Activated CD4-positive, alpha-beta T cell treated with anti-CD3 and anti-CD28 coated beads, Interleukin-2, amount 10 ng/mL, durations not matched to agents 7 days and 5 days (primary cell): ENCODE measurements at regions not wholly inside any gene's neighbourhood (a gene's known extent, or its start where the extent isn't known, plus 50 kb on each side); places are given as distances from the start of the nearest gene placed in this dataset.

ENCODE experiments used
- CTCF ChIA-PET: fragments of 350-600 bp; sonication (Branson Sonifier 250); formaldehyde crosslinking; loops from one replicate; lab custom pipeline; 2021; ENCODE audit warnings: antibody characterized with exemption; lab: Charles Lee
- POLR2A ChIA-PET: fragments of 350-600 bp; sonication (Branson Sonifier 250); formaldehyde crosslinking; loops from one replicate; lab custom pipeline; 2021; ENCODE audit warnings: antibody characterized with exemption; lab: Charles Lee
- DNase-seq: peaks from one replicate; pipeline ENCODE4 v3.0.0-alpha.2; 2020
- H3K27ac Mint-ChIP-seq: one replicate; pipeline ENCODE4 v1.8.0; 2021; ENCODE audit warnings: mild to moderate bottlenecking, moderate library complexity, mixed read lengths
- H3K27me3 Mint-ChIP-seq: one replicate; pipeline ENCODE4 v1.8.0; 2021; ENCODE audit warnings: mixed read lengths
- H3K36me3 Mint-ChIP-seq: one replicate; pipeline ENCODE4 v1.8.0; 2021; ENCODE audit warnings: low read depth, mixed read lengths
- H3K4me1 Mint-ChIP-seq: one replicate; pipeline ENCODE4 v1.8.0; 2021; ENCODE audit warnings: mixed read lengths
- H3K4me3 Mint-ChIP-seq: one replicate; pipeline ENCODE4 v1.8.0; 2021; ENCODE audit warnings: mild to moderate bottlenecking, moderate library complexity, mixed read lengths
- H3K9me3 Mint-ChIP-seq: one replicate; pipeline ENCODE4 v1.8.0; 2021; ENCODE audit warnings: mixed read lengths

DNA sequence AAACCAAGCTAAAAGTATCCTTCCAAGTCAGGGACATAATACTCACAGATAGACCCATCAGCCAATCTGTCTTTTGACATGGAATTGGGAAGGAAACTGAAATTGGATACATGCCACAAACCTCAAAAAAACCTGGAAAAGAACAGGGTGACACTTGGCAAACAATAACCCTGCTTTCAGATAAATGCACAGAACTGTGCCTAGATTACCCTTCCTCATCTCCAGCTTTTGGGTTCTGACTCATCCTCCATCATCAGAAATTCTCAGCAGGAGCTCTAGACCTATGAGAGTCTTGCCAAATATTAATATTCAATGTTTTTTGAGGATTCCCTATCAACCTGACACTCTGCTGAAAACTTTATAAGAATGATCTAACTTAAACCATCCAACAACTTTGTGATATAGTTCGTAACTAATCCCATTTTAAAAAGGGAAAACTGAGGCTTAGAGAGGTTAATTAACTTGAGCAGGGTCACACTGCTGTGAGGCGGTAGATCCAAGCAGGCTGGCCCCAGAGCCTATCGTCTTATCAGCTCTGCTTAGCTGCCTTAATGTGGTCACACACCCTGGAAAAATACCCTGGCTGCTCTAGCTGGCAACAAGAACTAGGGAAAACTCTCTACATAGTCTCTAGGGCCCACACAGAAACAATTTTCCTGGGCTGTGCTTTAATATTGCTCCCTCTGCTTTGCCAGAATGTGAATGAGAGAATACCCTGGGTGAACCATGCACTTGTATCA lies 157.0 kb upstream of the TRPC7 start:
- no peaks in the 10 kb centered on the region for H3K27me3 Mint-ChIP-seq
- no peak overlapping the region for H3K4me3 Mint-ChIP-seq
- CTCF ChIA-PET, result no interaction called here
- H3K4me1 Mint-ChIP-seq, result no peaks in the 10 kb centered on the region
- POLR2A ChIA-PET, result no interaction called here
- no peaks in the 10 kb centered on the region for H3K9me3 Mint-ChIP-seq
- no peak overlapping the region for H3K27ac Mint-ChIP-seq
- no peaks in the 10 kb centered on the region for H3K36me3 Mint-ChIP-seq
- DNase-seq, result no peak

DNA sequence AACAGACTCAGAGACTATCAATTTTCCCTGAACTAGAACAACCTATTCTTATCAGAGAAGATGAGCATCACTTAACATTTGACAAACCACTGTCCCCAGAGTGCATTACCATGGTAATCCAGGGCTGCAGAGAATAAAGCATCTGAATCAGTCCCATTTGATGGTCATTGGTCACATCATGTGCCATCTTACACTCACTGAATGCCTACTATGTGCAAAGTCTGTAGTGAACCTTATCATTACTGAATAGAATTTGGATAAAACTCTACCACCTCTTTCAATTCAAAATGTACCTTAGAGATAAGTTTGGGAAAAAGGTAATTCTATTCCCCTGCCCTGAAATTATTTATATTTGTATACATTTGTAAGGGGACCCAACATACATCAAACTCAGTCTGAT lies 156.4 kb upstream of the TRPC7 start:
- no peak overlapping the region for H3K27ac Mint-ChIP-seq
- DNase-seq, result no peak
- H3K9me3 Mint-ChIP-seq, result no peaks in the 10 kb centered on the region
- no peaks in the 10 kb centered on the region for H3K36me3 Mint-ChIP-seq
- no peaks in the 10 kb centered on the region for H3K4me1 Mint-ChIP-seq
- H3K4me3 Mint-ChIP-seq, result no peak overlapping the region
- ChIA-PET POLR2A (no interaction called here), CTCF (no interaction called here)
- H3K27me3 Mint-ChIP-seq, result no peaks in the 10 kb centered on the region

DNA sequence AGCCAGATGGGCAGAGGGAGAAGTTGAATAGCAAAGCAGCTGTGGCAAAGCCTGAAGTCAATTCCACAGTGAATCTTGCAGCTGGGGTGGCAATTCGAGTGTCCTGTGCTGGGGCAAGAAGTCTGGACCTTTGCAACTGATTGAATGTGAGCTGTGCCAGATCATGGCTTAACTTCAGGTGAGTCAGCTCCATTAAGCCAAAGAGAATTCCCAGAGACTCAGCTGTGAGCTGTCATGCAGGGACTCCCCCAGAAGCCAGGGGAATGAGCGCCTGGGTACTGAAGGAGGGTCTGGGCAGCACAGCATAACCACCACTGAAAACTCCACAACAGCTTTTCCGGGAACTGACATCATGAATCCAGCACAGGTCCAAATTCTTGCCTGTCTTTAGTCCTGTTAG lies 153.5 kb upstream of the TRPC7 start:
- CTCF ChIA-PET, result no interaction called here
- POLR2A ChIA-PET, result no interaction called here

DNA sequence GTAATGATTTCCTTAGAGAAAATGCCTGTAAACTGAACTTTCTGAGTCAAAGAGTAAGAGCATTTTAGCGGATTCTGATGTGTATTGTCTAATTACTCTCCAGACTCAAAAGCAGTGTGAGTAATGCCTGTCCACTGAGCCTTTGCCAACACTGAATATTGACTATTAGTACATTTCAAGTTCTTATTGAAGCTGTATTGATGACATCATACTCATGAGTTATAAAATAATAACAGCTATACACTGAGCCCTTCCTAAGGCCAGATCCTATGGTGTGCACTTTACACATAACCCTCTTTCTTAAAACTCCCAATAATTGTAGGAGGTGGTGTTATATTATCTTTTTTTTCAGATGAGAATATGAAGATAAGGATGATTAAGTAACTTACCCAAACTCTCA lies 152.8 kb upstream of the TRPC7 start:
- CTCF ChIA-PET, result no interaction called here
- Mint-ChIP-seq H3K9me3 (no peaks in the 10 kb centered on the region), H3K27ac (no peak overlapping the region), H3K4me3 (no peak overlapping the region), H3K27me3 (no peaks in the 10 kb centered on the region), H3K4me1 (no peaks in the 10 kb centered on the region), H3K36me3 (no peaks in the 10 kb centered on the region)
- no peak for DNase-seq
- POLR2A ChIA-PET, result no interaction called here

More for the DNA sequence above, 153.5 kb upstream of the TRPC7 start:
- Mint-ChIP-seq H3K27ac (no peak overlapping the region), H3K9me3 (no peaks in the 10 kb centered on the region), H3K27me3 (no peaks in the 10 kb centered on the region), H3K4me1 (no peaks in the 10 kb centered on the region), H3K36me3 (no peaks in the 10 kb centered on the region), H3K4me3 (no peak overlapping the region)
- DNase-seq, result no peak

DNA sequence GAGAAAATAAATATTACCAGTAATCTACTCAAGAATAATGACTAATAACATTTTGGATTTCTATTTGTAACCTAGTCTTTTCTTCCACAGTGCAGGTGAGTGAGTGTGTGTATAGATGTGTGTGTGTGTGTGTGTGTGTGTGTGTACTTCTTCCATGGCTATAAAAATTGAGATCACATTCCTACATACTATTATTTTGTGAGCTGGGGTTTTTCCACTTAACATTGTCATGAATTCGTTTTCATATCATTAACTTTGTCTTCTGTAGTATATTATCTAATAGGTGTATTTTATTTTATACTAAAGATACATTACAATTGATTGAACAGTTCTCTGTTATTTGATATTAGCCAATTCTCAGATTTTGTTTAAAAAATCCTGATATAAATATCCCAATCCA lies 152.4 kb upstream of the TRPC7 start:
- no peak for DNase-seq
- Mint-ChIP-seq H3K36me3 (no peaks in the 10 kb centered on the region), H3K4me3 (no peak overlapping the region), H3K27me3 (no peaks in the 10 kb centered on the region), H3K4me1 (no peaks in the 10 kb centered on the region), H3K9me3 (no peaks in the 10 kb centered on the region), H3K27ac (no peak overlapping the region)
- POLR2A ChIA-PET, result no interaction called here
- CTCF ChIA-PET, result no interaction called here

DNA sequence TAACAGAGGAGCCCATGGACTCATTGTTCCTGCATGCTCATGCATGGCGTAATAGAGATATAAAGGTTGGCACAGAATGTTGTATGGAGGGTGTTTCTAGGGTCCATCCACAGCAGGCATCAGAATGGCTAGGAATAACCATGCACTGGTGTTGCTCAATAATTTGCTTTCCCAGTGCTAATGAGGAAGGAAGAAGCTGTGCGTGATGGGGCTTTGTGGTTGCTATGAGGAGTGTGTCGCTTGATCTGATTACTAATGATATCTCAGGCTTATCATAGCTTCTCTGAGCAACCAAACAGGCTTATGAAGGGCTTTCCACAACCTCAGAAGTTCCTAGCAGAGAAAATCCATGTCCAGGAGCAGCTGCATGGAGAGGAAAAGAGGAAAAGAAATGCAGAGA lies 151.3 kb upstream of the TRPC7 start:
- POLR2A ChIA-PET, result no interaction called here

DNA sequence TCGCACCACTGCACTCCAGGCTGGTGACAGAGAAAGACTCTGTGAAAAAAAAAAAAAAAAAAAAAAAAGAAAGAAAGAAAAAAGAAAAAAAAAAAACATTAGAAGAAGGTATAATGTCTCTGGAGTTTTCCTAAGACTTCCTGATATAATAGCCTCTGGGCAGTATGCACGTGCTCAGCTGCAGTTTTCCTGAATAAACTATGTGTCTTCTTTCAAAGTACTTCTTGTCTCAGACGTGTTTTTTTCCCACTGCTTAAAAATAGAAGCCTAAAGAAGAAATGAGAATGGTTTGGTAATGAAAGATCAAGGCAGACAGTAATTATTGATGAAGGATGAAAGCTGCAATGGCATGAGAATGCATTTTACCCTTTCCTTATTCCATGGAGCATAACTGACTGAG lies 148.1 kb upstream of the TRPC7 start:
- no peaks in the 10 kb centered on the region for H3K9me3 Mint-ChIP-seq
- no peaks in the 10 kb centered on the region for H3K4me1 Mint-ChIP-seq
- ChIA-PET CTCF (no interaction called here), POLR2A (no interaction called here)
- no peaks in the 10 kb centered on the region for H3K36me3 Mint-ChIP-seq
- no peak for DNase-seq
- H3K4me3 Mint-ChIP-seq, result no peak overlapping the region
- H3K27ac Mint-ChIP-seq, result no peak overlapping the region
- no peaks in the 10 kb centered on the region for H3K27me3 Mint-ChIP-seq

More for the DNA sequence above, 151.3 kb upstream of the TRPC7 start:
- no peak overlapping the region for H3K4me3 Mint-ChIP-seq
- H3K36me3 Mint-ChIP-seq, result no peaks in the 10 kb centered on the region
- H3K9me3 Mint-ChIP-seq, result no peaks in the 10 kb centered on the region
- no peaks in the 10 kb centered on the region for H3K4me1 Mint-ChIP-seq
- CTCF ChIA-PET, result no interaction called here
- H3K27me3 Mint-ChIP-seq, result no peaks in the 10 kb centered on the region
- H3K27ac Mint-ChIP-seq, result no peak overlapping the region
- no peak for DNase-seq

DNA sequence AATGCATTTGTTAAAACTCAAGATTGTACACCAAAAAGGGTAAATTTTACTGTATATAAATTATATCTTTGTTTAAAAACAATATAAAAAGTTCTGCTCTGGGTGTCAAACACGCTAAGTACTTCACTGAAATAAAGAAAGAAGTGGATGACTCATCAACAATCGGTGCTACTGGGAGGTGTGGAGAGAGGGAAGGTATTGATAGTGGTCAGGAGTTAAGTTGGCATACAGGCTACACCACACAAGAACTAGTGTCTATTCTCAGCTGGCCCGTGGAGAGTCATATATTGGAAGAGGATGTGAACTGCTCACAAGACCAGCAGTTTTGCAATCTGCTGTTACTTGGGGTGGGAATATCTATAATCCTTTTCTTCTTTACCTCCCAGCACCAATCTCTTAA lies 145.7 kb upstream of the TRPC7 start:
- Mint-ChIP-seq H3K4me3 (no peak overlapping the region), H3K27me3 (no peaks in the 10 kb centered on the region), H3K36me3 (no peaks in the 10 kb centered on the region), H3K4me1 (no peaks in the 10 kb centered on the region), H3K27ac (no peak overlapping the region), H3K9me3 (no peaks in the 10 kb centered on the region)
- DNase-seq, result no peak
- ChIA-PET CTCF (no interaction called here), POLR2A (no interaction called here)

DNA sequence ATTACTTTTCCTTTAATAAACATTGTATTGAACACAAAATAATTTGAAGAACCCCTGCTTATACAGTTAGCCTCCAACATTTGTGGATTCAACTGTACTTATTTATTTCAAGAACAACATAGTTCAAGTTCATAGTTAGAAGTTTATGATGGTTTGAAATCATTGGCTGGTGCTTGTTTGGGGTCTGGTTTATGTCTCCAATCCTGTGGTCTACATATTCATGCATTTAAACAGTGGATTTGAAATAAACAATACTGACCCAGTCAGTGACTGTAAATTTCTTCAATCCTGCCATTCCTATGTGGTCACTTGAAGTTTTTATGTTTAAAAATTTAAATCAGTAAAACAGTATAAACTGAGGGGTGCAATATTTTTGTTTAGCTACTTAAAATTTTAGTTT lies 145.1 kb upstream of the TRPC7 start:
- H3K4me1 Mint-ChIP-seq, result no peaks in the 10 kb centered on the region

DNA sequence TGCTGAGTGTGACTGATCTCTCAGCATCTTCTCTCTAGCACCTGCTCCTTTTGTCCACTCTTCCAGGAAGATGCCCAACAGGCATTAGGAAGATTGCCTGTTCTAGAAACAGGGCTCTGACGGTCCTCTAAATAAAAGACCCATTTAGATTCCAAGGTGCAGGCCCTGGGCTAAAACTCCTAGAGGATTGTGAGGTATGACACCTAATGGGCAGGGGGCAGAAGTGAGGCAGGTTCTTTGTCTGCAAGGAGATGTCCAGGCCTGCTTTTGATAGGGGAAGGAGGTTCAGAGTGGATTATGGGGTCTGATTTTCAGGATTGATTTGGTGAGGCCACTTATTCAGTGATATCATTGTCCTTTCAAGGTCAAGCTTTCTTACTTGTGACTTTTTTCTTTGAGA lies 140.8 kb upstream of the TRPC7 start:
- Mint-ChIP-seq H3K27me3 (no peaks in the 10 kb centered on the region), H3K27ac (no peak overlapping the region), H3K36me3 (no peaks in the 10 kb centered on the region), H3K4me1 (no peaks in the 10 kb centered on the region), H3K9me3 (no peaks in the 10 kb centered on the region), H3K4me3 (no peak overlapping the region)
- ChIA-PET CTCF (no interaction called here), POLR2A (no interaction called here)
- DNase-seq, result no peak

More for the DNA sequence above, 145.1 kb upstream of the TRPC7 start:
- POLR2A ChIA-PET, result no interaction called here
- H3K9me3 Mint-ChIP-seq, result no peaks in the 10 kb centered on the region
- H3K27me3 Mint-ChIP-seq, result no peaks in the 10 kb centered on the region
- H3K4me3 Mint-ChIP-seq, result no peak overlapping the region
- no peak for DNase-seq
- CTCF ChIA-PET, result no interaction called here
- H3K27ac Mint-ChIP-seq, result no peak overlapping the region
- no peaks in the 10 kb centered on the region for H3K36me3 Mint-ChIP-seq

DNA sequence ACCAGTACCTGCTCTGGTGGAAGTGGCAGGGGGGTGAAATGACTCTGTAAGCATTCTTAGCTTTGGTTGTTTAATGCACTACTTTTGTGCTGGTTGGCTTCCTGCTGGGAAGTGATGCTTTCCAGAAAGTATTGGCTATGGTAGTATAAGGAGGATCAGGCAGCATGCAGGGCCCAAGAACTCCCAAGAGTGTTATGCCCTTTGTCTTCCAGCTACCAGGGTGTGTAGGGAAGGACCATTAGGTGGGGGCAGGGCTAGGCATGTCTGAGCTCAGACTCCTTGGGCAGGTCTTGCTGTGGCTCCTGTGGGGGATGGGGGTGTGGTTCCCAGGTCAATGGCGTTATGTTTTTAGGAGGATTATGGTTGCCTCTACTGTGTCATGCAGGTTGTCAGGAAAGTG lies 135.8 kb upstream of the TRPC7 start:
- Mint-ChIP-seq H3K27ac (no peak overlapping the region), H3K27me3 (no peaks in the 10 kb centered on the region), H3K4me3 (no peak overlapping the region), H3K9me3 (peaks cover 3% of the 10 kb centered on the region), H3K36me3 (no peaks in the 10 kb centered on the region), H3K4me1 (no peaks in the 10 kb centered on the region)
- ChIA-PET POLR2A (no interaction called here), CTCF (no interaction called here)
- DNase-seq, result no peak

DNA sequence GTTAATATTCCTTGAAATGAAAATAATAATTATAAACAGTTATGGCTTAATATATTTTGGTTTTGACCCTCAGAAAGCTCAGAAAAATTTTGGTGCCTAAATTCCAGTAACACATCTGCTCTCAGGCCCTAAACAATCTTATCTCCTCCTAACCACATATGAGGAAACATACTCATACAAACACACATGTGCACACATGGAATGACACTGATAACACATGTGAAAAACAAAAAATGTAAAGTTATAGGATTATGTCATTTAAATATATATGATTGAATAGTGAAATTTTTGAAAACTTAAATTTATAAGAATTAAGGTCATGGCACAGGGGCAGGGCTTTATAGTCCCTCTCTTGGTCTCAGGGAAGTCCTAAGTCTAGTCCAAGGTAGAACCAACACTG lies 127.2 kb upstream of the TRPC7 start:
- ChIA-PET CTCF (no interaction called here), POLR2A (no interaction called here)
- H3K9me3 Mint-ChIP-seq, result peaks cover 1% of the 10 kb centered on the region
- H3K36me3 Mint-ChIP-seq, result no peaks in the 10 kb centered on the region
- no peaks in the 10 kb centered on the region for H3K4me1 Mint-ChIP-seq
- no peak overlapping the region for H3K27ac Mint-ChIP-seq
- DNase-seq, result no peak
- H3K4me3 Mint-ChIP-seq, result no peak overlapping the region
- H3K27me3 Mint-ChIP-seq, result no peaks in the 10 kb centered on the region

DNA sequence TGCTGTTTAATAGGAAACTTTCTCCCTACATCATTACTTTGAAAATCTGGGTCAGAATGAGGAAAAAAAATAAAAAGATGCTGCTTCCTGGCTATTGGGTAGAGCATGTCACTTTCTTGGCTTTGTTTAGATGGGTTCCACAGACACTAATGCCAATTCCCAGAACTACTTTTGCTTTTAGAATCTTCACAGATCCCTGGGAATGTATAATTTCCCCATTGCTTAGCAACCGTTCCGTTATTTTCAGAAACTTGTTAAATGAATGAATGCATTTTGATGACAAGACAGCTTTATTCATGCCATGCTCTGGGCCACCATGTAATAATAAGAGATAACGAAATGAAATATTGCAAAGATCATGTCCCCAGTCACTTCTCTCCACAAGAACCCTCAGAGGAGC lies 126.5 kb upstream of the TRPC7 start:
- DNase-seq, result no peak
- Mint-ChIP-seq H3K4me3 (no peak overlapping the region), H3K27me3 (no peaks in the 10 kb centered on the region), H3K36me3 (no peaks in the 10 kb centered on the region), H3K4me1 (no peaks in the 10 kb centered on the region), H3K9me3 (peaks cover 1% of the 10 kb centered on the region), H3K27ac (no peak overlapping the region)
- ChIA-PET CTCF (no interaction called here), POLR2A (no interaction called here)

DNA sequence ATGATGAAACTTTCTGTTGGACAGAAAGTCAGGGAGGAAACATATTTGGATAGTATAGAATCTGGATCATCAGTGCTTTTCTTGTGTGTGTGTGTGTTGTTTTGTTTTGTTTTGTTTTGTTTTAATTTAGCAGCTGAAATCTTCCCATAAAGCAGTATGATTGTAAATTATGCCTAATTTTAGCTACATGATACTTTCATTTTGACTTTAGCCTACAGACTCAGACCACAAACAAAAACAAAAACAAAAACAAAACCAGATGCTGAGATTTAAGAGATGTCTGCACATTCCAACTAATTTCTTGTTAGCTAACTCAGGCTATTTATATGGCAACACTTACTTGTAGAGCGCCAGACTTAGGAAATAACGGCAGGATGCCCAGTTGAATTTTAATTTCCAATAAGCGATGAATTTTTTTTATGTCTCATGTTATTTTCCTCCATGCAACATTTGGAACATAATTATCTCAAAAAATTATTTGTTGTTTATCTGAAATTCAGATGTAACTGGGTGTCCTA lies 119.5 kb upstream of the TRPC7 start:
- Mint-ChIP-seq H3K27ac (no peak overlapping the region), H3K36me3 (no peaks in the 10 kb centered on the region), H3K9me3 (no peaks in the 10 kb centered on the region), H3K4me3 (no peak overlapping the region), H3K27me3 (no peaks in the 10 kb centered on the region), H3K4me1 (no peaks in the 10 kb centered on the region)
- ChIA-PET CTCF (no interaction called here), POLR2A (no interaction called here)
- DNase-seq, result no peak
